Eye (tissue), 1 donor: ENCODE measurements at regions not wholly inside any gene's neighbourhood (a gene's known extent, or its start where the extent isn't known, plus 50 kb on each side); places are given as distances from the start of the nearest gene placed in this dataset.

Source experiments
- DNase-seq: peaks from one replicate; pipeline ENCODE4 v3.0.0-alpha.2; 2015

DNA sequence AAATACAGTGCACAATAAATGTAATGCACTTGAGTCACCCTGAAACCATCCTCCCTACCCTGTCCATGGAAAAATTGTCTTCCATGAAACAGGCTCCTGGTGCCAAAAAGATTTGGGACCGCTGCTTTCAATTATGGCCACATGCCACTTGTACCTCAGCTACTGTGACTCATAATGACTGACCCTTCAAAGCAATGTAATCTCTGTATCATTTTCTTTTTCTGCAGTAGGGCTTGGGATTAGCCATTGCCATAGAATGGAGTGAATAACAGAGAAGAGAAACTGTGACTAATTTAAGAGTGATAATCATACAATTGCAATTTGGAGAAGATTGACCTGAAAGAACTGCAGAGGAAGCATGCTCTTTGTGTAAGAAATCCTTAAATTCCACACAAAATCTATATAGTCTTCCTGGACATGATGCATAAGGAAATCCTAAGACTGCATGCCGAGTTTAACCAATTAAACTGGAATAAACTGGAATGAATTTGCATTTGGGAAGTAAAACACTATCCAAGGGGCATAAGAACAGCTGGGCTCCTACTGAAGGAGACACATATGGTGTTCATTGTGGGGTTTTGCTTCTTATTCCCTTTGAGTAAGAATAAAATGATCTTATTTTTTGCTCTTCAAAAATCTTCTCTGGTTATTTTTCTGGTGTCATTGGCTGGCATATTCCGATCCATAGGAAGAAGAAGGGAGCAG is 59.5 kb upstream of the SLC7A1 start:
- DNase-seq: no peak

DNA sequence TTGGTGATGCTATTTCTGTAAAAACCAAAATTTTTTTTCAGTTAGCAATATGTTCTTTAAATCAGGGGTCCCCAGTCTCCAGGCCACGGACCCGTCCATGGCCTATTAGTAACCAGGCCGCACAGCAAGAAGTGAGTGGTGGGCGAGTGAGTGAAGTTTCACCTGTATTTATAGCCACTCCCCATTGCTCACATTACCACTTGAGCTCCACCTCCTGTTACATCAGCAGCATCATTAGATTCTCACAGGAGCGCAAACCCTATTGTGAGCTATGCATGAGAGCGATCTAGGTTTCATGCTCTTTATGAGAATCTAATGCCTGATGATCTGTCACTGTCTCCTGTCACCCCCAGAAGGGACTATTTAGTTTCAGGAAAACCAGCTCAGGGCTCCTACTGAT is 58.9 kb upstream of the SLC7A1 start:
- no peak for DNase-seq

DNA sequence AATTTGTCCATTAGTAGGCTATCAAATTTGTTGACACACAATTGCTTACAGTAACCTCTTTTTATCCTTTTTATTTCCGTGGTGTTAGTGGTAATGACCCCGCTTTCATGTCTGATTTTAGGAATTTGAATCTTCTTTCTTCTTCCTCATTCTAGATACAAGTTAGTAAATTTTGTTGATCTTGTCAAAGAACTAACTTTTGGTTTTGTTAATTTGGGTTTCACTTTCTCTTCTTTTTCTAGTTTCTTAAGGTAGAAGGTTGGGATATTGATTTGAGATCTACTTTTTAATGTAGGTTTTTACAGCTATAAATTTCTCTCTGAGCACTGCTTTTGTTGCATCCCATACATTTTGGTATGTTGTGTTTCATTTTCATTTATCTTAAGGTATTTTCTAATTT is 53.3 kb upstream of the SLC7A1 start:
- DNase-seq: no peak
